DMS53 treated with DMSO at 0.1 percent for 48 hours (cell line): ENCODE measurements at regions not wholly inside any gene's neighbourhood (a gene's known extent, or its start where the extent isn't known, plus 50 kb on each side); places are given as distances from the start of the nearest gene placed in this dataset.
A peak's percentile ranks its signal among the peaks of the same experiment; 100 is the strongest.

Experiments
- DNase-seq: peaks from one replicate; lab custom pipeline; 2025; ENCODE audit not compliant: unreplicated experiment; lab: John Stamatoyannopoulos, UW

DNA sequence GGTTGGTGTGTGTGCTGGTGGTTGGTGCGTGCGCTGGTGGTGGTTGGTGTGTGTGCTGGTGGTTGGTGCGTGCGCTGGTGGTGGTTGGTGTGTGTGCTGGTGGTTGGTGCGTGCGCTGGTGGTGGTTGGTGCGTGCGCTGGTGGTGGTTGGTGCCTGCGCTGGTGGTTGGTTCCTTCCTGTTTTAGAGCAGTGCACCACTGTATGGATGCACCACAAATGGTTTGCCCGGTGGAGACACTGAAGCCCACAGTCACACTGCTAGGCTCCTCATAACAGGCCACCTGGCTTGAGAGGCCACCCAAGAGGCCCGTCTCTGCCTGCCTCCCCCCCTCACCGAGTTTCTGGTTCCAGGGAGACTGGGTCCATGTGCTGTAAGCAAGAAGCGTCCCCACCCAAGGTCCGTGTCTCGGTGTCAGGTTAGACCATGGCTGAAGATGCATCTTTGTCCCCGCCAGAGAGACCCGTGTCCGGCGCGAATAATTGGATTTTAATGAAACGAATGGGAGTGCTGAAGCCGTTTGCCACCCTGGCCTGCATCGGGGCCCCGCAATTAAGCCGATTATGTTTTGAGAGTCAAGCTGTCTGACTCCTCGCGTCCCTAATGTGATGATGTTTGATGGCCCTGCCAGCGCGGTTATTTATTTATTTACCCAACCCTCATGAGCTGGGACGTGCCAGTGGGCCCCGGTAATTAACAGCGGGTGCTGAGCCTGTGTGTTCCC lies 161.3 kb upstream of the GSE1 start:
- DNase-seq: no peak

DNA sequence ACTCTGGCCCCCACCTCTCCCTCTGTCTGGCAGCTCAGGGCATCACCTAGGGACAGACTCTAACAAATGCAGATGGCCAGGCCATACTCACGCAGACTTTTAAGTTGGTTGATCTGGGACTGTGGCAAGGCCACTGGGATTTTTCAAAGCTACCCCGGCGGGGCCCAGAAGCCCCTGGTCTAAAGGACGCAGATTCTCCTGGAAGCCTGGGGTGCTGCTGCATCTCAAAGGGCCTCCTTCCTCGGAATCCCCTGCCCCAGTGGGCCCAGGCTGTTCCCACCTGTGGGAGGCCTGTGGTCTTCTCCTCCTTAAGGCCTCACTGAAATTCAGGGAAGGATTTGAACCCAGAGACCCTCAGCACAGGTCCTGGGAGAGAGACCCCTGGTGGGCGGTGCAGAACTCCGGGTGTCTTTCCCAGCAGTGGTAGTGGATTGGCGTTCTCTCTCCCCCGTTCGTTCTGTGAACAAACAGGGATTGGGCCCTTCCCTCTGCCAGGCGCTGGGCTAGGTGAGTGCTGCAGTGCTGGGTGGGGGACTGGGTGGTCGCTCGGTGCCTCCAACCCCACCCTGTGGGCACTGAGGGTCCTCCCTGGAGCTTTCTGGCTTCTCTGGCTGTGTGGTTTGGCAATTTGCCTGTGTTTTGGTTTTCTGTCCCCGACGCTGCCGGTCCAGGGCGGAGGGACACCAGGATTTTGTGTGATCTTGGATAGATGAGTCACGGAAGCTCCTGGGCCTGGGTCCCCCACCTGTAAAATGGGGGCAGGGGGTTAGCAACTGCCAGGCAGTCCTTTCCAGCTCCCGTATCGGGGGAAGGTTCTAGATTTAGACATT lies 160.5 kb upstream of the GSE1 start:
- no peak for DNase-seq

DNA sequence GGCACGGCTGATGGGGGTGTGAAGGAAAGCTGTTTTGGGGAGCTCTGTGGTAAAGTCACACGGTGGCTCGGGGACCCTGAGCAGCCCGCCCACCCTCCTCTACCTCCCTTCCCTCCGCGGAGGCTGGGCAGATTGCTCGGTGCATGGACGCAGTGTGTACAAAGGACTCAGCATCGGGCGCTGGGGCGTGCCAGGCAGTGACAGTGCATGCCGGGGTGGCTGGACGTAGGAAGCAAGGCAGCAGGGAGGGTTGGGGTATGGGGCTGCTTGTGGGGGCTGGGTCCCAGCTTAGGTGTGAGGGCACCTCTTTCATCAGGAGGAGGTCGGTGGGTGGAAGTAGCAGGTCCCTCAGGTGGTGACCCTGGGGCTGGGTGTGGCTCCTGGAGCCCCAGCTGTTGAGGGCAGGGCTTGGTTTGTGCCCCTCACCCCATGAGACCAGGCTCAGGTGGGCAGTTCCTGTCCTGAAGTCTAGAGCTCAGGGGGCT lies 159.9 kb upstream of the GSE1 start:
- no peak for DNase-seq

DNA sequence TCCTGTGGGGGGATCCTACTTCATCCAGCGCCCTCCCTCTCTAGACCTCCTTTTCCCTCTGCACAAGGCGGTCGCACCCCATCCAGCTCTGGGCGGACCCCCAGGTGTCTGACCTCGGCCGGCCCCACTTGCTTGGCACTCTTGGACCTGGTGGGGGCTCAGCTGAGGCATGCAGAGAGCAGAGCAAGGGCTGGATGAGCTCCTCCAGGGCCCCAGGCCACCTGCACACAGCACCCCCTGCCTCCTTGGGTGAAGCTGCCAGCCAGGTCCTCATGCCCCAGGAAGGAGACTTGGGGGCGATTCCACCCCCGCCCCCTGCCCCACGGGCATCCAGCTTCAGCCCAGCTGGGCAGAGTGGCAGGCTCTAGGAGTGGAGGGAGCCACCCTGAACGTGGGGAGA lies 159.4 kb upstream of the GSE1 start:
- no peak for DNase-seq

DNA sequence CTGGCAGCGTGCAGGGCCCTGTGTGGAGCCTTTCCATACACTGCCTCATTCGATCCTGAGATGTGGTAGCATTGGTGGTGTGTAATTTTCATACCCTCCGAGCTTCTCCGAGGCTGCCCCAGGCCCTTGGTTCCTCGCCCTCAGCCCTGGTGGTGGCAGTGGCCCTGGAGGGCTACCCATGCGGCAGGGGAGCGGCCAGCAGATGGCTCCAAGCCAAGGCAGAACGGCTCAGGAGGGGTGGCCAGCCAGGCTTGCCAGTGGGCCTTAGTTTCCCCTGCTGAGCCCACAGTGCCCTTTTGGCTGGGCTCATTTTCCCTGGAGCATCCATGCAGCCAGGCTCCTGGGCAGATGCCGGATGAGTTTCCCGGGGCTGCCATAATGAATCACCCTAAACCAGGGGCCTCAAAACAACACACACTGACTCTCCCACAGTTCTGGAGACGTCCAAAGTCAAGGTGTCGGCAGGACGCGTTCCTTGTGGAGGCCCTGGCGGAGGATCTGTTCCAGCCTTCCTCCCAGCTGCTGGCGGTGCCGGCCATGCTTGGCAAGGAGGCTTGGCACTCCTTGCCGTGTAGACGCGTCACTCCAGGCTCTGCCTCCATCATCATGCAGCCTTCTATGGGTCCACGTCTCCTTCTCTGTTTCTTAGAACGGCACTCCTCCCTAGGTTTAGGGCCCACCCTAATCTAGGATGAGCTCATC lies 158.8 kb upstream of the GSE1 start:
- no peak for DNase-seq

DNA sequence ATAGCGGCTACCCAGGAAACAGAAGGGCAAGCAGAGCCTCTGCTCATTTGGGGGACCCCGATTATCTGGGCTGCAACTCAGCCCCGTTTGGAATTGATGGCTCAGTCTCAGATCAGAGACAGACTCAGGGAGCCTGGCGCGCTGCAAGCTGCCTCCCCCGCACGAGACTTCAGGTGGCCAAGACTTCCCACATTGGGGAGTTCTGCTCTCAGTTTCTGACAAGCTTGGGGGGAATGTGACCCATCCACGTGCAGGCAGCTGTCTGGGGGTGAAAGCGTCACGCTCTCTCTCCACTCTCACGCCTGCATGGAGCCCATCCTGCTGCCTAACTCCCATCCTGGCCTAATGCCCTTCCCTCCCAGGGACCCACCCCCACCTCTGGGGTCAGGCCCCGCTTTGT lies 157.6 kb upstream of the GSE1 start:
- no peak for DNase-seq

DNA sequence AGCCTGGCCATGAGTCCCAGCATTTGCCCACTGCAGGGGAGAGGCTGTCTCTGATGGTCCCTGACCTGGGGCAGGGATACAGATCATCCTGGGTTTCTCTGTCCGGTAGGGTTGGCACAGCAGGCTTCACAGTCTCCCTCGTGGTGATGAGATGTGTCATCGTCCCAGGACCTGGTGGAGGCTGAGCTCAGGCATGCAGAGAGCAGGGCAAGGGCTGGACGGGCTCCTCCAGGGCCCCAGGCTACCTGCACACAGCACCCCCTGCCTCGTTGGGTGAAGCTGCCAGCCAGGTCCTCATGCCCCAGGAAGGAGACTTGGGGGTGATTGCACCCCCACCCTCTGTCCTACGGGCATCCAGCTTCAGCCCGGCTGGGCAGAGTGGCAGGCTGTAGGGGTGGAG lies 155.8 kb upstream of the GSE1 start:
- no peak for DNase-seq

DNA sequence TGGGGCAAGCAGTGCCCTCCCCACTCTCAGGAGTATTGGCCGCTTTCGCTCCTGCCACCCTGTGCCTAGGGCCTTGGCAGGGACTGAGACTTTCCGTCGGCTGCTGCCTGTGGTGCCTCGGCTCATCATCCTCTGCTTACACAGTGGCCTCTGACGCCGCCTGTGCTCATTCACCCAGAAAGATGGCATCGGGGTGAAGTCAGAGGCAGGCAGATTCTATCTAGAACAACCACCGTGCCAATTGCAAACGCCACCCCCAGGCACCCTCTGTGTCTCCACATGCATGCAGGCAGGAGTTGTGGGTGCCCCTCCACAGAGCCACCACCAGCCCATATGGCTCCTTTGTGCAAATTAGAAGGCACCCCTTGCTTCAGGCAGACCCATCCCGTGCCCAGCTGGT lies 154.2 kb upstream of the GSE1 start:
- no peak for DNase-seq

DNA sequence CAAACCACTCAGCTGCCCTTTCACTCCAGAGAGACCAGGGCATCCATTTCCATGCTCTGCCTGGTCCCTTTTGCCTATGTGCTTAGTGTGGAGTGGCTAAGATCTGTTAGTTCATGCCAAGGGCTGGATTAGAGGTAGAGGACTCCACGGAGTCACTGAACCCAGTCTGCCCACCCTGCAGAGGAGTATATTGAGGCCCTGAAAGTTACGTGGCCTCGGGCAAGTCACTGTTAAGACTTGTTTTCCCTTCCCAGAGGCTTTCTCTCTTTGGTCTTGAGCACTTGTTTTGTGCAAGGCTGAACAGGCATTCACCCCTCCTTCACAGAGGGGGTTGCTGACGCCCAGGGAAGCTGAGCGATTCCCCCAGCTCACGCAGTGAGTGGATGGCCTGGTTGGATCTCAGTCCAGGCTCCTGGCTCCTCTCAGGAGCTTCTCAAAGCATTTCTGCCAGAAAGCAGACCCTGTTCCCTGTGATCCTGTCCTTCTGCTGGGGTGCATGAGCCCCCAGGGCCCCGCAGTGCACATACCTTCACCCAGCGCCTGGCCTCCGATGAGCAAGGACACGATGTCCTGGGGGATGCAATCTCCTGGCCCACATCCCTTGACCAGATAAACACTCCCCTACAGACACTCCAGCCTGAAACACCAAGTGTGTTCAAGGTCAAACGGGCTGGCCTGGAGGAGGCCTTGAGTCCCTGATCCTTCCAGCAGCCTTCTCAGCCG lies 153.4 kb upstream of the GSE1 start:
- DNase-seq: no peak

DNA sequence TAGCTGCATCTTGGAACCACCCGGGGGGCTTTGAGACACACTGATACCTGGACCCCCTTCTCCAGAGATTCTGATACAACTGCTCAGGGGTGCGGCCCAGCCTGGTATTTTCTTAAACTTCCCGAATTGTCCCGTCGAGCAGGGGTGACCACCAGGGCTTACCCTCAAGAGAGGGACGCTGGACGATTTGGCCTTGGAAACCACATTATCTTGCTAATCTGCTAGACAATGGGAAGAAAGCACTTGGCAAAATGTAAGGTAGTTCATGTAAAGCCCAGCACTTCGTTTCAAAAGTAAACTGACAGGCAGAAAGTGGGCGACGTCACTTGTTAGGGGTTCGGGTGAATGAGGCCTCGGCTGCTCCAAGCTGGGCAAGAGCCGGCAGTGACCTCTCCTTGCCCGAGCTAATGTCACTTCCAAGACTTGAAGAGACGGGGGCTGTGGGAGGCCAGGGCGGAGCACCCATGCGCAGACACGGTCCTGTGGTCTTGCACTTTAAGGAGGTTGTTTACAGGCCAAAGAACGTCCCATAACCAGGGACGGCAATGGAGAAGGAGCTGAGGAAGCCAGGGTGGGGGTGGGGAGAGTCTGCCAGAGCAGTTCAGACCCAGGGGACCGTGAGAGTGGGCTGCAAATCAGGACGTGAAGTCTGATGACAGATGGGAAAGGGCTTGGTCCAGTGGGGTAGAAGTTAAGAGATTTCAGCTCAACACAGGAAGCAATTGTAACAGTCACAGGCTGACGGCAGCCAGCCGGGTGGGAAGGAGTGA lies 152.7 kb upstream of the GSE1 start:
- DNase-seq: no peak

DNA sequence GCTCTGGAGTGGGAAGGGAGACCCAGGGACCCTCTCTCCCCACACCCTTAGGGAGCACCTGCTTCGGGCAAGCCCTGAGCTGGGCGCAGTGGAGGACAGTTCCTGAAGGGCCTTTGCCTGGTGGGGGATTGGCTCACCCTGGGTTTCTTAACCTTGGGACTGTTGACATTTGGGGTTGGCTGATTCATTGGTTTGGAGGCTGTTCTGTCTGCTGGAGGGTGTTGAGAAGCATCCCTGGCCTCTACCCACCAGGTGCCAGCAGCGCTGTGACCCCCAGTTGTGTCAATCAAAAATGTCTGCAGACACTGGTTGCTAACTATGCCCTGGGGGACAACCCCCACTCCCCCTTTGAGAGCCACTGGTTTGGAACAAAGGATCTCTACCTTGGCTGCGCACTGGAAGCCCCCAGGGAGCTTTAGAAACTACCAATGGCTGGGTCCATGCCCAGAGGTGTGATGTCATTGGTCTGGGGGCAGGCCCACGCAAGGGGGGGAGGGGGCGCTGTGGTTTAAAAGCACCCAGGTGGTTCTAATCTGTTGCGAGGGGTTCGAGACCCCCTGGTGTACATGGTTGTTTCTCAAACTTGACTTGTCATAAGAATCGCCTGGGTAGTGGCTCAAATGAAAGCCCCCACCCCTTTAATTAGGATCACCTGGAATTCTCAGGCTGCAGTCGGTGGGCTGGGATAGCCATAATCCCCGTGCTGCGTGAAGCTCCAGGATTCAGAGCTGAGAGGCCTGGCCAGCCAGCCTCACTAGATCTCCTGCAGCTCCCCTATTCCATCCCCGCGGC lies 151.9 kb upstream of the GSE1 start:
- no peak for DNase-seq

DNA sequence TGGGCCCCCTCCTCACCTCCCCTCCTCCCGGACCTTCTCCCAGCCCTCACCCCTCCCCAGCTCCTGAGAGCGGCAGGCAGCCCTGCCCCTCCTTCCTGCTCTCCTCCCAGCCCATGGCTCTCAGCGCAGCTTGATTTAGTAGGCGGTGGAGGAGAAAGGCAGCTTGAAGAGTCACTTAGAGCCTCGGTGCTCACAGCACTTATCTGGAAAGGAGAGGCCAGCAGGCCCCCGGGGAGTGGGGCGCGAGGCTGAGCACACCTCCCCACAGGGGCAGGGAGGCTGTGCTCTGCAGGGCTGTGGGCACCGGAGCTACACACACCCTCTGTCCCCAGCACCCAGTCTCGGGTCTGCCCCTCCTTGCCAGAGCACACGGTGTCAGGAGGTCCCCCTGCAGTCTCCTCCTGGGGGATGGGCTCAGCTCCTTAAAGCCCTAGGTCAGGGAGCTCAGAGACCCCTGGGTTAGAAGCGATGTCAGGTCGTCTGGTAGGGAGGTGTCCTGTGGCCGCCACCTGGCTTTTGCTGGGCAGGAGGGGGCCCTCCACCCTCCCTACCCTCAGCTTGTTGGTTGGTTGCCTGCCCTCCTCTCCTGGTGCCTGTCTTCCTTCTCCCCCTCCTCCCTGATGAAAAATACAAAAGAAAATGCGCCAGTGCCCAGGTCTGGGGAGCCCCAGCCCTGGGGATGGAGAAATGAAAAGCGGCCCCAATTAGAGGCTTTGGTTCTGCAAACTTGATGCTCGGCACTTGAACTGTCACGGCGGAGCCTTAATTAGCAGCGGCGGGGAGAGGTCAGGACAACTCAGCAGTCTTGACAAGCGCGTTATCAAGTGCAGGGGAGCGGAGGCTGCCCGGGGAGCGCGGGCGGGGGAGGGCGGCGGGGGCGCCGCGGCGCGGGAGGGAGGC lies 151.1 kb upstream of the GSE1 start:
- DNase-seq: peak; percentile 49

DNA sequence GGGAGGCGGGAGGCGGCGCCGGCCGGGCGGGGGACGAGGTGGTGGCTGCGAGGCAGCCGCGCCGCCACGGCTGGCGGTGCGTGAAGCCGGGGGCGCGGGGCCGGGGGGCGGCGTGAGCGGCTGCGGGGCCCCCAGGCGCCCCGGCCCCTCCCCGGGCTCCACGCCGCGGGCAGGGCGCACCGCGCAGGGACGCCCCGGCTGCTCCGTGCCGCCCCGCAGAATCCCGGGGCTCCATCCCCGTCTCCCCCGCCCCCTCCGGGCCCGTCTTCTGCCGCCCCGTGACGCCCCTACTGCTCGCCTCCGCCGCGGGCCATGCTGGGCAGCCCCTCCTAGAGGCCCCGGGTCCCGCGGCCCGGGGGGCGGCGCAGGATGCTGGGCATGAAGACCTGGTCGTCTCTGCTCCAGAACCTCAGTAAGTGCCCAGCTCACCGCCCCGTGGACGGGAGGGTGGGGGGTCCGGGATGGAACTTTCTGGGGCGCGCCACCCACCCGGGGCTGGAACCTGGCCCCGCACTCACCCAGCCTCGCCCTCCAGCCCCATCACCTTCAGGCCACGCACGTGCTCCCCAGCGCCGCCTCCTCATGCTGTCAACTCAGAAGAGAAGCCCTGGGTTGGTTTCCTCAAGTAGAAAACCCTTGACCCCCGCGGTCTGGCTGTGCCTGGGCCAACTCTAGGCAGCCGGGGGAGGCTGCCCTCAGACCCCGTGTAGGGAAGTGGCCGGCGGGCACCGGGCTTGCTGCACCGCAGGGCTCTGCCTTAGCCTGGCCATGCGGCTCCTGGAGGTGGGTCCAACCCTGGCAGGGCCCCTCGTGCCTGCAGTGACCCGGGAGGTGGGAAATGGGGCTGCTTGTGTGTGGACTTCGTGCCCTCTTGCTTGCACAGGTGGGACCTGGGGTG lies 150.2 kb upstream of the GSE1 start:
- DNase-seq: no peak

DNA sequence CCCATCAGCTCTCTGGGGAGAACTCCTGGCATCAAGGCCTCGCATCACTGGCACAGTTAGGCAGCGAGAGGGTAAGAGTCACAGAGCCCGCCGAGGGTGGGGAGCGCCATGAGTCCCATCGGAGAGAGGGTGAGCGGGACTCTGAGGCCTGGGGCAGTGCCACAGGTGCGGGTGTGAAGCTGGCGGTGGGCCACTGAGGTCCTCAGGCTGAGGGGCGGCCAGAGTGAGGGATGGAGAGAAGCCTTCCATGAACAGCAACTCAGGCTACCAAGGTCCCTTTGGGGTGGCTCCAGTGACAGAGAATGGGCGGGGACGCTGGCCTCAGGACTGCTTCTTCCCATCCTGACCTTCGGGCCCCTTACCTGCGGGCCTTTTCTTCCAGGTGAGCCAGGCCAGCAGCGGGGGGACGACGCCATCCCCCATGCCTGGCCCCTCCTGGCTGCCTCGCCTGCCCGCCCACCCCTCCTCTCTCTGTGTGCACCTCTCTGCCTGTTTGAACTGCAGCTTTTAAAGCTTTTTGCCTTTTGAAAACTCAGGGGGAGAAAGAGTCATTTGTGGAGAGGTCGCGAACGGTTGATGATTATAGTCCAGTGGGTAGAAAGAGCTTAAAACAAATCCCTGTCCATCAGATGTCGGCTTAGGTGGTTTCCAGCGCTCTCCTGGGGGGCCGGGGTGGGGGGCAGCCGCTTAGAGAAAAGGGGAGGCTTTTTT lies 149.3 kb upstream of the GSE1 start:
- DNase-seq: no peak

DNA sequence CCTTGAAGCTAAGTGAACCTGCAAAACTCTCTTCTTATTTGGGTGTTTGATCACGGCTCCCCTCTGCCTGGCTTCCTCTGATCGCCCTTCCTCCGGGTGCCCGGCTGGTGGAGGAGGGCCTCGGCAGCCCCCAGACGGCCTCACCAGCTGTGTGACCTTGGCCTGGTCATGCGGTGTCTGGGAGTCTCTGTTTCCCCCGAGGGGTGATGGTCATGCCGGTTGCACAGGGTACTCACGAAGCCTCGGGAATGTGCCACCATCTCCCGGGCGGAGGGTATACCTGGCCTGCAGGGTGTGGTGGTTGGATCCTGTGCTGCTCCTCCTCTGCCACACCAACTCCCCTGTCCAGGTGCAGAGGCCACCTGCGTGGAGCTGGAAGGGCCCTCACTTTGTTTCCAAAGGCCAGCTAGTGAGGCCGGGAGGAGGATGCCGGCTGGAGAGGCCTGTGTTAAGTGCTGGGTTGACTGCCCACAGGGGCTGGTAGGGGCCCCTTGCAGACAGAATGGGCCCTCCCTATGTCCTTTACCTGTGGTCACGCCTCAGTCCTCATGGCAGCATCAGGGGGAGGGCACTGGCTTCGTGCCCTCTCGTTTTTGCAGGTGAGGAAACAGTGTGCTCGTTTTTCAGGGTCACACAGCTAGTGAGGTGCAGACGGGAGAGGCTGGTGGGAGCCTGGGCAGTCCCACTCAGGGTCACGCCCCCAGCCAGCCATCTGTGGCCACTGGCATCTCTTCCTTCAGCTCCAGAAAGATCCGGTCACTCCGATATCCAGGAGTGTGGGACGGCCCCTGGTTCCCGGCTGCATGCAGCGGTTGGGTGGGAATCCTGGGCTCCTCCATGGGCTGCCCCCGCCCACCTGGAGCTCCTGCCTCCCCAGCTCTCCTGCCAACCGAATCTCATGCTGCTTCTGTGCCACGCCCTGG lies 148.5 kb upstream of the GSE1 start:
- DNase-seq: peak; percentile 48
